ENCODE measurements at regions not wholly inside any gene's neighbourhood (a gene's known extent, or its start where the extent isn't known, plus 50 kb on each side); places are given as distances from the start of the nearest gene placed in this dataset.
"Not testable (repeated sequence)": the region's sequence is repeated elsewhere in the genome, so short reads cannot be mapped to it uniquely, and the experiment has no call there.

GRCh38 chr7:16948110-16948509, 66.3 kb upstream of the AGR3 start:
- not testable (repeated sequence) for TF ChIP-seq POLR2A (IDR thresholded peaks at IDR 0.05); POLR2AphosphoS5 (IDR thresholded peaks at IDR 0.05; ENCODE audit: insufficient read depth in 1 of 2, low read depth in 1 of 2); CTCF (IDR thresholded peaks at IDR 0.05)

Data from vagina (tissue), 2 donors.